K562 (cell line): ENCODE measurements at regions not wholly inside any gene's neighbourhood (a gene's known extent, or its start where the extent isn't known, plus 50 kb on each side); places are given as distances from the start of the nearest gene placed in this dataset.

Experiments
- CBX8 ChIP-seq: fragments of 200-600 bp; sonication (generic); IDR thresholded peaks from 2 replicates; pipeline ENCODE4 v1.6.1; 2012; ENCODE audit warnings: borderline replicate concordance, mixed run types, low read depth, mild to moderate bottlenecking, moderate library complexity, mixed read lengths, low read length, control low read depth, inconsistent platforms; ENCODE audit not compliant: poor library complexity, severe bottlenecking; ENCODE audit errors: extremely low read depth
- HMG20A ChIP-seq: fragments of 450-650 bp; formaldehyde crosslinking; conservative IDR thresholded peaks from 2 replicates; pipeline ENCODE4 v1.4.0; 2020; ENCODE audit warnings: mild to moderate bottlenecking, mixed read lengths
- KAT7 ChIP-seq: sonication (generic); formaldehyde crosslinking; IDR thresholded peaks from 2 replicates; pipeline ENCODE4 v1.8.0; 2022; ENCODE audit warnings: missing genetic modification reagents, mild to moderate bottlenecking, borderline replicate concordance
- MXI1 ChIP-seq: IDR thresholded peaks from 2 replicates; pipeline ENCODE4 v1.6.1; 2011; ENCODE audit warnings: low read depth, mild to moderate bottlenecking, improper control_type of control experiment, low read length
- NFE2 ChIP-seq: IDR thresholded peaks from 2 replicates; pipeline ENCODE4 v1.6.1; 2014; ENCODE audit warnings: antibody characterized with exemption, low read depth
- TEAD4 ChIP-seq, 2 experiments: sonication (generic) in 1 of 2; formaldehyde crosslinking in 1 of 2; IDR thresholded peaks; 2 replicates each; pipeline versions ENCODE4 v1.6.1 to v1.8.0; 2012 to 2022; ENCODE audit warnings: borderline replicate concordance in 1 of 2, inconsistent platforms in 1 of 2, low read length in 1 of 2, mild to moderate bottlenecking in 1 of 2, missing genetic modification reagents in 1 of 2
- ZFP30 ChIP-seq: fragments of 250-450 bp; sonication (Bioruptor Pico); IDR thresholded peaks from 2 replicates; pipeline ENCODE4 v1.8.0; 2022; ENCODE audit warnings: moderate library complexity, mild to moderate bottlenecking, inconsistent platforms, borderline replicate concordance
- ZNF24 ChIP-seq: fragments of 450-650 bp; IDR thresholded peaks from 2 replicates; pipeline ENCODE4 v1.6.1; 2016
- TF ChIP-seq, protein P1 (sequence below): sonication (generic); formaldehyde crosslinking; IDR thresholded peaks from 2 replicates; pipeline ENCODE4 v1.8.0; 2022; ENCODE audit warnings: mild to moderate bottlenecking, low read depth, missing genetic modification reagents
- TF ChIP-seq, protein P2 (sequence below), 2 experiments: fragments of 450-650 bp; formaldehyde crosslinking in 1 of 2; IDR thresholded peaks; 2 replicates each; pipeline versions ENCODE4 v1.4.0 to v1.6.1; 2014 to 2020; ENCODE audit warnings: mild to moderate bottlenecking in 2 of 2, borderline replicate concordance in 1 of 2, low read depth in 1 of 2
- TF ChIP-seq, protein P3 (sequence below), 3 experiments: IDR thresholded peaks in 2 of 3; conservative IDR thresholded peaks in 1 of 3; 2 replicates each; pipeline ENCODE4 v1.5.1; 2011 to 2012; ENCODE audit warnings: low read length in 3 of 3, mild to moderate bottlenecking in 3 of 3, control low read depth in 2 of 3, improper control_type of control experiment in 1 of 3, inconsistent platforms in 1 of 3, low read depth in 1 of 3, mixed read lengths in 1 of 3, moderate library complexity in 1 of 3; ENCODE audit not compliant: insufficient read depth in 2 of 3
- TF ChIP-seq, protein P4 (sequence below): sonication (generic); IDR thresholded peaks from 2 replicates; pipeline ENCODE4 v1.6.1; 2016

DNA sequence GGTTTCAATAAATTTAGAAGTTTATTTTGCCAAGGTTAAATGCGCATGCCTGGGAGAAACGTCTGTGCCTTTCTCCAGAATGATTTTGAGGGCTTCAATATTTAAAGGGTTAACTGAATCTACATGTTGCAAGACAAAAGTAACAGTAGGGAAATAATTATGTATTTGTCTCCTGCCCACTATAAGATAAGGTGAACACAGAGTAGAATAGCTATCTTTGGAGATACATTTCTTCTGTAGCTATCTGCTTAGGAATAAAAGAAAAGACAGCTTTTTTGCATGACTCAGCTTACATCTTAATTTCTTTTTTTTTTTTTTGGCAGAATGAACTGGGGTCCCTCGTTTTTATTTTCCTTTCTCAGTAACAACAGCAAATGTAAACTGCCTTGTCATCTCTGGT is 1351.6 kb downstream of the AMY1C start:
- TF ChIP-seq, protein P1, sequence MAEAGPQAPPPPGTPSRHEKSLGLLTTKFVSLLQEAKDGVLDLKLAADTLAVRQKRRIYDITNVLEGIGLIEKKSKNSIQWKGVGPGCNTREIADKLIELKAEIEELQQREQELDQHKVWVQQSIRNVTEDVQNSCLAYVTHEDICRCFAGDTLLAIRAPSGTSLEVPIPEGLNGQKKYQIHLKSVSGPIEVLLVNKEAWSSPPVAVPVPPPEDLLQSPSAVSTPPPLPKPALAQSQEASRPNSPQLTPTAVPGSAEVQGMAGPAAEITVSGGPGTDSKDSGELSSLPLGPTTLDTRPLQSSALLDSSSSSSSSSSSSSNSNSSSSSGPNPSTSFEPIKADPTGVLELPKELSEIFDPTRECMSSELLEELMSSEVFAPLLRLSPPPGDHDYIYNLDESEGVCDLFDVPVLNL: no peak
- TF ChIP-seq NFE2: no peak
- no peak for TF ChIP-seq TEAD4 (IDR thresholded peaks at IDR 0.05; ENCODE audit: low read length)
- TF ChIP-seq TEAD4 (CRISPR knock-in tag; IDR thresholded peaks at IDR 0.05; ENCODE audit: borderline replicate concordance): no peak
- no peak for TF ChIP-seq HMG20A
- TF ChIP-seq, protein P2, sequence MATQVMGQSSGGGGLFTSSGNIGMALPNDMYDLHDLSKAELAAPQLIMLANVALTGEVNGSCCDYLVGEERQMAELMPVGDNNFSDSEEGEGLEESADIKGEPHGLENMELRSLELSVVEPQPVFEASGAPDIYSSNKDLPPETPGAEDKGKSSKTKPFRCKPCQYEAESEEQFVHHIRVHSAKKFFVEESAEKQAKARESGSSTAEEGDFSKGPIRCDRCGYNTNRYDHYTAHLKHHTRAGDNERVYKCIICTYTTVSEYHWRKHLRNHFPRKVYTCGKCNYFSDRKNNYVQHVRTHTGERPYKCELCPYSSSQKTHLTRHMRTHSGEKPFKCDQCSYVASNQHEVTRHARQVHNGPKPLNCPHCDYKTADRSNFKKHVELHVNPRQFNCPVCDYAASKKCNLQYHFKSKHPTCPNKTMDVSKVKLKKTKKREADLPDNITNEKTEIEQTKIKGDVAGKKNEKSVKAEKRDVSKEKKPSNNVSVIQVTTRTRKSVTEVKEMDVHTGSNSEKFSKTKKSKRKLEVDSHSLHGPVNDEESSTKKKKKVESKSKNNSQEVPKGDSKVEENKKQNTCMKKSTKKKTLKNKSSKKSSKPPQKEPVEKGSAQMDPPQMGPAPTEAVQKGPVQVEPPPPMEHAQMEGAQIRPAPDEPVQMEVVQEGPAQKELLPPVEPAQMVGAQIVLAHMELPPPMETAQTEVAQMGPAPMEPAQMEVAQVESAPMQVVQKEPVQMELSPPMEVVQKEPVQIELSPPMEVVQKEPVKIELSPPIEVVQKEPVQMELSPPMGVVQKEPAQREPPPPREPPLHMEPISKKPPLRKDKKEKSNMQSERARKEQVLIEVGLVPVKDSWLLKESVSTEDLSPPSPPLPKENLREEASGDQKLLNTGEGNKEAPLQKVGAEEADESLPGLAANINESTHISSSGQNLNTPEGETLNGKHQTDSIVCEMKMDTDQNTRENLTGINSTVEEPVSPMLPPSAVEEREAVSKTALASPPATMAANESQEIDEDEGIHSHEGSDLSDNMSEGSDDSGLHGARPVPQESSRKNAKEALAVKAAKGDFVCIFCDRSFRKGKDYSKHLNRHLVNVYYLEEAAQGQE (IDR thresholded peaks at IDR 0.05; ENCODE audit: borderline replicate concordance): no peak
- TF ChIP-seq, protein P2 (CRISPR knock-in tag; IDR thresholded peaks at IDR 0.05; ENCODE audit: low read depth): no peak
- TF ChIP-seq, protein P3, sequence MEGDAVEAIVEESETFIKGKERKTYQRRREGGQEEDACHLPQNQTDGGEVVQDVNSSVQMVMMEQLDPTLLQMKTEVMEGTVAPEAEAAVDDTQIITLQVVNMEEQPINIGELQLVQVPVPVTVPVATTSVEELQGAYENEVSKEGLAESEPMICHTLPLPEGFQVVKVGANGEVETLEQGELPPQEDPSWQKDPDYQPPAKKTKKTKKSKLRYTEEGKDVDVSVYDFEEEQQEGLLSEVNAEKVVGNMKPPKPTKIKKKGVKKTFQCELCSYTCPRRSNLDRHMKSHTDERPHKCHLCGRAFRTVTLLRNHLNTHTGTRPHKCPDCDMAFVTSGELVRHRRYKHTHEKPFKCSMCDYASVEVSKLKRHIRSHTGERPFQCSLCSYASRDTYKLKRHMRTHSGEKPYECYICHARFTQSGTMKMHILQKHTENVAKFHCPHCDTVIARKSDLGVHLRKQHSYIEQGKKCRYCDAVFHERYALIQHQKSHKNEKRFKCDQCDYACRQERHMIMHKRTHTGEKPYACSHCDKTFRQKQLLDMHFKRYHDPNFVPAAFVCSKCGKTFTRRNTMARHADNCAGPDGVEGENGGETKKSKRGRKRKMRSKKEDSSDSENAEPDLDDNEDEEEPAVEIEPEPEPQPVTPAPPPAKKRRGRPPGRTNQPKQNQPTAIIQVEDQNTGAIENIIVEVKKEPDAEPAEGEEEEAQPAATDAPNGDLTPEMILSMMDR (IDR thresholded peaks at IDR 0.05 in 2 of 3, conservative IDR thresholded peaks at IDR 0.05 in 1 of 3; ENCODE audit: insufficient read depth in 2 of 3, low read depth in 1 of 3, low read length in 3 of 3): no peak
- no peak for TF ChIP-seq KAT7 (CRISPR knock-in tag)
- TF ChIP-seq, protein P4, sequence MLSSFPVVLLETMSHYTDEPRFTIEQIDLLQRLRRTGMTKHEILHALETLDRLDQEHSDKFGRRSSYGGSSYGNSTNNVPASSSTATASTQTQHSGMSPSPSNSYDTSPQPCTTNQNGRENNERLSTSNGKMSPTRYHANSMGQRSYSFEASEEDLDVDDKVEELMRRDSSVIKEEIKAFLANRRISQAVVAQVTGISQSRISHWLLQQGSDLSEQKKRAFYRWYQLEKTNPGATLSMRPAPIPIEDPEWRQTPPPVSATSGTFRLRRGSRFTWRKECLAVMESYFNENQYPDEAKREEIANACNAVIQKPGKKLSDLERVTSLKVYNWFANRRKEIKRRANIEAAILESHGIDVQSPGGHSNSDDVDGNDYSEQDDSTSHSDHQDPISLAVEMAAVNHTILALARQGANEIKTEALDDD: no peak
- TF ChIP-seq CBX8: no peak
- no peak for TF ChIP-seq MXI1
- TF ChIP-seq ZNF24: no peak
- no peak for TF ChIP-seq ZFP30 (CRISPR knock-in tag)
